Upper lobe of right lung (tissue), 1 donor: ENCODE measurements at regions not wholly inside any gene's neighbourhood (a gene's known extent, or its start where the extent isn't known, plus 50 kb on each side); places are given as distances from the start of the nearest gene placed in this dataset.
A peak's percentile ranks its signal among the peaks of the same experiment; 100 is the strongest.

ENCODE experiments used
- ATAC-seq: fragments of 200-7000 bp; cut with Tn5 transposase; one replicate; pipeline ENCODE4 v1.9.1; 2020; ENCODE audit warnings: mild to moderate bottlenecking, moderate library complexity
- DNase-seq: peaks from one replicate; pipeline ENCODE4 v3.0.0-alpha.2; 2020
- H3K27ac ChIP-seq: fragments of 200-600 bp; one replicate; pipeline ENCODE4 v1.8.0; 2022
- H3K27me3 ChIP-seq: fragments of 200-600 bp; one replicate; pipeline ENCODE4 v1.8.0; 2022; ENCODE audit warnings: mild to moderate bottlenecking
- H3K36me3 ChIP-seq: fragments of 200-600 bp; one replicate; pipeline ENCODE4 v1.8.0; 2022
- H3K4me1 ChIP-seq: fragments of 200-600 bp; one replicate; pipeline ENCODE4 v1.8.0; 2022
- H3K4me3 ChIP-seq: fragments of 200-600 bp; one replicate; pipeline ENCODE4 v1.8.0; 2022; ENCODE audit warnings: mild to moderate bottlenecking
- H3K9me3 ChIP-seq: fragments of 200-600 bp; one replicate; pipeline ENCODE4 v1.8.0; 2022
- intact Hi-C: fragments of 100-400 bp; cut with DNase I; formaldehyde crosslinking; loops from one replicate; pipeline ENCODE4 v1.11.0; 2022
- TF ChIP-seq, protein P1 (sequence below): fragments of 200-600 bp; IDR thresholded peaks from one replicate; pipeline ENCODE4 v1.8.0; 2022; ENCODE audit warnings: antibody characterized with exemption
- donor health status: DM: no; HTN: yes; CAD: no; lungs with severe emphysema.

DNA sequence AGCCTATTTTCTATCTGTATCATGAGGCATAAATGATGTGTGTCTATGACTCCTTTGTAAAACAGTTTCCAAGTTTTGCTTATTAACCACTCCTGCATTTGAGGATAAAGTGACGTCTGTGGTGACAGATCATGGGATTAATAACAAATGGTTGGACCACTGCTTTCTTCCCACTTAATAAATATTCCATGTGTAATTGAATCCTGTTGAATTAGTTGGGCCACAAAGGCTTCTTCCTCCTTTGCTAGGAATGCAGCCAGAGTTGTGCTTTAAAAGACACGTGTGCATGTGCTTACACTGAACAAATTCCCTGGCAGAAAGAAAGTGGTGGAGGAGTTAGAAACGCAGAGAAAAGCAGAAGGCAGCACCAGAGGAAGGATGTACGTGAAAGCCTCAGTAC is 150.2 kb downstream of the ACTBL2 start:
- no peaks in the 10 kb centered on the region for H3K27me3 ChIP-seq
- intact Hi-C loops: no loop called here
- H3K36me3 ChIP-seq: no peaks in the 10 kb centered on the region
- no peak for ATAC-seq
- no peak overlapping the region for H3K27ac ChIP-seq
- H3K4me3 ChIP-seq: no peak overlapping the region
- no peak for DNase-seq
- TF ChIP-seq, protein P1, sequence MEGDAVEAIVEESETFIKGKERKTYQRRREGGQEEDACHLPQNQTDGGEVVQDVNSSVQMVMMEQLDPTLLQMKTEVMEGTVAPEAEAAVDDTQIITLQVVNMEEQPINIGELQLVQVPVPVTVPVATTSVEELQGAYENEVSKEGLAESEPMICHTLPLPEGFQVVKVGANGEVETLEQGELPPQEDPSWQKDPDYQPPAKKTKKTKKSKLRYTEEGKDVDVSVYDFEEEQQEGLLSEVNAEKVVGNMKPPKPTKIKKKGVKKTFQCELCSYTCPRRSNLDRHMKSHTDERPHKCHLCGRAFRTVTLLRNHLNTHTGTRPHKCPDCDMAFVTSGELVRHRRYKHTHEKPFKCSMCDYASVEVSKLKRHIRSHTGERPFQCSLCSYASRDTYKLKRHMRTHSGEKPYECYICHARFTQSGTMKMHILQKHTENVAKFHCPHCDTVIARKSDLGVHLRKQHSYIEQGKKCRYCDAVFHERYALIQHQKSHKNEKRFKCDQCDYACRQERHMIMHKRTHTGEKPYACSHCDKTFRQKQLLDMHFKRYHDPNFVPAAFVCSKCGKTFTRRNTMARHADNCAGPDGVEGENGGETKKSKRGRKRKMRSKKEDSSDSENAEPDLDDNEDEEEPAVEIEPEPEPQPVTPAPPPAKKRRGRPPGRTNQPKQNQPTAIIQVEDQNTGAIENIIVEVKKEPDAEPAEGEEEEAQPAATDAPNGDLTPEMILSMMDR: no peak
- H3K4me1 ChIP-seq: no peaks in the 10 kb centered on the region
- H3K9me3 ChIP-seq: no peaks in the 10 kb centered on the region

DNA sequence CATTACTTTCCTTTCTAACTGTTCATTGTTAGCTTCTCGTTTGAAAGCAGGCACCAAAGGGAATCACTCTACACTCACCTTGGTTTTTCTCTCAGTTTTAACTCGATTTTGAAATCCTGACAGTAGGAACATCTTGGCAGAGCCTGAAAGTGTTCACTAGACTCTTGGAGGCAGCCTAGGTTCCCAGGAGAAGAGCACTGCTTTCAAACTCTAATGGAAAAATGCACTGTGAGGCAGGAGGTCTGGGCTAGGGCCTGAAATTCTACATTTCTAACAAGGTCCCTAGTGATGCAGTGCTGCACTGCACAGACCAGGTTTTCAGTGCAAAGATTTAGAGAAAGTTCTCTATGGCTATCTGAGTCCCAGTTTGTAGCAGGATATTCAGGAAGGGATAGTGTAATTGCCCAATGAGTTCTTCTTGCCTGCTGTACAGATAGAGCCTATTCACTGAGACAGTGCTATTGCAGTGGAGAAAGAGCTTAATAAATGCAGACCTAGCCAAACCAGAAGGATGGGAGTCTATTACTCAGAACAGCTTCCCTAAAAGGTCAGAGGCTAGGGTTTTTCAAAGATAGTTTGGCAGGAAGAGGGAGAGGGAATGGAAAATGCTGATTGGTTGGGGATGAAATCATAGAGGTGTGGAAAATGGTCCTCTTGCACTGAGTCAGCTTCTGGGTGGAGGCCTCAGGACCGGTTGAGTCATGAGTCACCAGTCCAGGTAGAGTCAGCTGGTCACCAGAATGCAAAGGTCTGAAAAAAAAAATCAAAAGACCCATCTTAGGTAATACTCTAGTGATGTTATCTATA is 153.9 kb downstream of the GPBP1 start:
- DNase-seq (no peak), ATAC-seq (peak; percentile 28)
- Histone ChIP-seq H3K27me3 (no peaks in the 10 kb centered on the region), H3K36me3 (no peaks in the 10 kb centered on the region), H3K4me3 (no peak overlapping the region), H3K27ac (no peak overlapping the region), H3K4me1 (no peaks in the 10 kb centered on the region), H3K9me3 (no peaks in the 10 kb centered on the region)
- intact Hi-C loops: no loop called here
- TF ChIP-seq, protein P1: no peak

DNA sequence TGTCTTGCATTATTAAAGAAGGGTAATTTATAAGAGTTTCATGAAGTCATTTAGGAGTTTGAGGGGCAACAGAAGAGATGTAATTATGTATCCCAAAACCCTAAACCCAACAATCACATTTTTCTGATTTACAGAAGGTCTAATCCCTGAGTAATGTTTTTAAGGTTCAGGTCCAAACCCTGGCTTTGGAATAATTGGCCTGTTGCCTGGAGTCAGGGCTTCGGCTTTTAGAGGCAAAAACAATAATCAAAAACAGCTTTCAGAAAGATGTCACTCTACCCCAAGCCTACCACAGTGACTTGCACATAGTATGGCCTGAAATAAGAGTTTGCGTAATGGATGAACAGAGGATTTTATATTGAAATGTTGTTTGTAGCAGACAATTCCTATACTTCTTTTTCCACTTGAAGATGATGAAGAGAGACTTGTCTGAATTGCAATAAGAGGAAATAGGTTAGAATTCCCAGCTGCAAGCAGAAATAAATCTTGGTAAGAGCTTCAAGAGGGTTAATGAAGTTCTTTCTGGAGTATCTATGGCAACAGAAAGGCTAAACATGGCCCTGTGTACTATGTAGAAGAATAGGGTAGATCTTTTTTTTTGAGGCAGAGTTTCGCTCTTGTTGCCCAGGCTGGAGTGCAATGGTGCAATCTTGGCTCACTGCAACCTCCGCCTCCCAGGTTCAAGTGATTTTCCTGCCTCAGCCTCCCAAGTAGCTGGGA is 152.0 kb downstream of the GPBP1 start:
- ATAC-seq (no peak), DNase-seq (no peak)
- Histone ChIP-seq H3K4me3 (no peak overlapping the region), H3K27me3 (no peaks in the 10 kb centered on the region), H3K36me3 (no peaks in the 10 kb centered on the region), H3K27ac (no peak overlapping the region), H3K4me1 (no peaks in the 10 kb centered on the region), H3K9me3 (no peaks in the 10 kb centered on the region)
- TF ChIP-seq, protein P1: no peak
- intact Hi-C loops: no loop called here

DNA sequence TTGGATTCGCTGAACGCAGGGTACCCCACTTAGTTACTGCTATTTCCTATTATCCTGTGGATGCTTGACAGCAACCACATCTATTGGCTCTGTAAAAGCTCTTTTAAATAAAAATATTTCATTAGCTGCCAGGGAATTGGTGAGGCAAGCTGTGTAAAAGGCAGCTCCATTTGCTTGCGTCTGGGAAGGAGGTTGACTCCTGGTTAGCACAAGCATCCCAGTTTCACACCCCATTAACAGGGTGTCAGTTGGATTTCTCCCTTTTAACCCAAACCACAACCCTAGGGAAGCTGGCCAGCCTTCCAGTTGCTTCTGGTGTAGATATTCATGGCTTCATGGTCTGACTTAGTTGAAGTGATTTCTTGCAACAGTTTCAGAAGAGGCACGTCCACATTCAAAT is 151.0 kb downstream of the GPBP1 start:
- Histone ChIP-seq H3K36me3 (no peaks in the 10 kb centered on the region), H3K27me3 (no peaks in the 10 kb centered on the region), H3K9me3 (no peaks in the 10 kb centered on the region), H3K4me3 (no peak overlapping the region), H3K27ac (no peak overlapping the region), H3K4me1 (no peaks in the 10 kb centered on the region)
- TF ChIP-seq, protein P1: no peak
- intact Hi-C loops: no loop called here
- ATAC-seq (no peak), DNase-seq (no peak)

DNA sequence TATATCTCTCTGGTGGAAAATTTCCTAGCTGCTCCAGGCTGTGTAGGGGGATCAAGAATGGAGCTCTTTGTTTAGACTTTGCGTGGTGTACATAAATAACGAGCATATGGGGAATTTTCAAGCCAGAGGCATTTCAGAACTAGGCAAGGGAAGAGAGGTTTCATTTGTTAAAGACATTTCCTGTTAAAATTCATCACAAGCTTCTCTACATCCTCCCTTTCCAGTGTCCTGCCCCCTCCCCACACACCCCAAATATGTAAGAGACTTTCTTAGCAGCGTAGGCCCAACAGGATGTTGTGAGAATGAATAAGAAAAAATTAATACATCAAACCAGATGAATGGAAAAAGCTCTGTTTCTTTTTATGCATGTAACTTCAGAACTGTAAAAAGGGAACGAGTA is 150.3 kb downstream of the GPBP1 start:
- TF ChIP-seq, protein P1: no peak
- no peaks in the 10 kb centered on the region for H3K36me3 ChIP-seq
- ATAC-seq: no peak
- H3K27me3 ChIP-seq: no peaks in the 10 kb centered on the region
- no peak for DNase-seq
- no peaks in the 10 kb centered on the region for H3K4me1 ChIP-seq
- H3K4me3 ChIP-seq: no peak overlapping the region
- no peak overlapping the region for H3K27ac ChIP-seq
- intact Hi-C loops: no loop called here
- H3K9me3 ChIP-seq: no peaks in the 10 kb centered on the region
